Body of pancreas (tissue), 4 donors: ENCODE measurements at regions not wholly inside any gene's neighbourhood (a gene's known extent, or its start where the extent isn't known, plus 50 kb on each side); places are given as distances from the start of the nearest gene placed in this dataset.

Source experiments
- CTCF ChIP-seq, 7 experiments: fragments of 450-650 bp in 4 of 7; fragments of 200-600 bp in 3 of 7; sonication (generic) in 3 of 7; IDR thresholded peaks; one replicate each; pipeline ENCODE4 v1.5.1; 2016 to 2019; ENCODE audit warnings: antibody characterized with exemption in 7 of 7
- POLR2A ChIP-seq, 3 donors: fragments of 450-650 bp; IDR thresholded peaks; one replicate each; pipeline ENCODE4 v1.6.1; 2016; ENCODE audit warnings: antibody characterized with exemption in 3 of 3, mild to moderate bottlenecking in 2 of 3

- TF ChIP-seq CTCF (IDR thresholded peaks at IDR 0.05) (no peak), POLR2A (IDR thresholded peaks at IDR 0.05) (no peak)
Measured at GRCh38 chr6:139648430-139649000, 274.1 kb upstream of the CITED2 start.
